CD4-positive, alpha-beta T cell (primary cell): ENCODE measurements at regions not wholly inside any gene's neighbourhood (a gene's known extent, or its start where the extent isn't known, plus 50 kb on each side); places are given as distances from the start of the nearest gene placed in this dataset.

Source experiments
- ATAC-seq: fragments of 200-7000 bp; cut with Tn5 transposase; one replicate; pipeline ENCODE4 v1.10.0; 2022; ENCODE audit warnings: mild to moderate bottlenecking; ENCODE audit not compliant: poor library complexity
- CTCF ChIA-PET: fragments of 350-600 bp; sonication (Branson Sonifier 250); formaldehyde crosslinking; loops from one replicate; lab custom pipeline; 2021; ENCODE audit warnings: antibody characterized with exemption, inconsistent platforms; lab: Charles Lee
- POLR2A ChIA-PET: fragments of 350-600 bp; sonication (Branson Sonifier 250); formaldehyde crosslinking; loops from one replicate; lab custom pipeline; 2021; ENCODE audit warnings: antibody characterized with exemption, inconsistent platforms; lab: Charles Lee
- DNase-seq, 14 experiments: peaks; one replicate each; pipeline ENCODE4 v3.0.0-alpha.2; 2013 to 2020; ENCODE audit warnings: mixed read lengths in 2 of 14
- H3K27ac ChIP-seq, 2 donors: one replicate each; pipeline versions ENCODE4 v1.5.1 to v1.7.0; 2013; ENCODE audit warnings: low read length in 2 of 2, low read depth in 1 of 2, mild to moderate bottlenecking in 1 of 2
- H3K27me3 ChIP-seq, 2 experiments: 1 replicate in 1 of 2; 2 replicates in 1 of 2; pipeline versions ENCODE4 v1.6.1 to v1.7.0; 2013; ENCODE audit warnings: low read length in 2 of 2, control low read depth in 1 of 2, mild to moderate bottlenecking in 1 of 2, moderate library complexity in 1 of 2; ENCODE audit not compliant: insufficient read depth in 2 of 2, control insufficient read depth in 1 of 2
- H3K36me3 ChIP-seq: one replicate; pipeline ENCODE4 v1.6.1; 2013; ENCODE audit warnings: low read length, control low read depth; ENCODE audit not compliant: insufficient read depth
- H3K4me1 ChIP-seq: one replicate; pipeline ENCODE4 v1.6.1; 2013; ENCODE audit warnings: low read length, control low read depth; ENCODE audit not compliant: insufficient read depth
- H3K4me3 ChIP-seq: one replicate; pipeline ENCODE4 v1.5.1; 2013; ENCODE audit warnings: mild to moderate bottlenecking, low read length, moderate library complexity
- H3K9me3 ChIP-seq, 2 experiments: 1 replicate in 1 of 2; 2 replicates in 1 of 2; pipeline versions ENCODE4 v1.6.1 to v1.7.0; 2013; ENCODE audit warnings: low read length in 2 of 2, mild to moderate bottlenecking in 2 of 2, control low read depth in 1 of 2, moderate library complexity in 1 of 2; ENCODE audit not compliant: control insufficient read depth in 1 of 2, insufficient read depth in 1 of 2
- H3K27ac Mint-ChIP-seq: one replicate; pipeline ENCODE4 v1.8.0; 2020; ENCODE audit warnings: mixed read lengths
- H3K27me3 Mint-ChIP-seq: one replicate; pipeline ENCODE4 v1.8.0; 2021; ENCODE audit warnings: mixed read lengths
- H3K36me3 Mint-ChIP-seq: one replicate; pipeline ENCODE4 v1.8.0; 2021; ENCODE audit warnings: low read depth, mixed read lengths
- H3K4me1 Mint-ChIP-seq: one replicate; pipeline ENCODE4 v1.8.0; 2021; ENCODE audit warnings: low read depth, mixed read lengths
- H3K4me3 Mint-ChIP-seq: one replicate; pipeline ENCODE4 v1.8.0; 2020; ENCODE audit warnings: mild to moderate bottlenecking, mixed read lengths
- H3K9me3 Mint-ChIP-seq: one replicate; pipeline ENCODE4 v1.8.0; 2020; ENCODE audit warnings: mixed read lengths
- CTCF ChIP-seq: fragments of 200-600 bp; IDR thresholded peaks from one replicate; pipeline ENCODE4 v1.8.0; 2022; ENCODE audit warnings: antibody characterized with exemption, mild to moderate bottlenecking
- intact Hi-C, 2 experiments: fragments of 100-400 bp; cut with DNase I in 1 of 2; cut with micrococcal nuclease in 1 of 2; formaldehyde crosslinking; loops; one replicate each; pipeline versions ENCODE4 v1.15.1 to v1.9.0; 2023 to 2025; cut with DNase I, micrococcal nuclease

GRCh38 chr6:15116889-15117288 is 129.0 kb upstream of the JARID2 start:
- H3K36me3 Mint-ChIP-seq, result no peaks in the 10 kb centered on the region
- no peaks in the 10 kb centered on the region for H3K27me3 Mint-ChIP-seq
- TF ChIP-seq CTCF, result no peak
- H3K27ac Mint-ChIP-seq, result no peak overlapping the region
- no peaks in the 10 kb centered on the region for H3K9me3 ChIP-seq
- ChIA-PET CTCF (no interaction called here), POLR2A (no interaction called here)
- intact Hi-C loops, result no loop called here
- H3K4me1 ChIP-seq, result no peaks in the 10 kb centered on the region
- H3K36me3 ChIP-seq, result no peaks in the 10 kb centered on the region
- H3K9me3 Mint-ChIP-seq, result no peaks in the 10 kb centered on the region
- no peak overlapping the region for H3K4me3 ChIP-seq
- peaks cover 4% of the 10 kb centered on the region for H3K4me1 Mint-ChIP-seq
- DNase-seq, result no peak
- no peak for ATAC-seq
- no peak overlapping the region for H3K27ac ChIP-seq
- no peak overlapping the region for H3K4me3 Mint-ChIP-seq
- H3K27me3 ChIP-seq, result no peaks in the 10 kb centered on the region

GRCh38 chr6:15121443-15121842 is 124.4 kb upstream of the JARID2 start:
- Histone ChIP-seq H3K4me3 (no peak overlapping the region), H3K4me1 (no peaks in the 10 kb centered on the region), H3K36me3 (no peaks in the 10 kb centered on the region), H3K27me3 (no peaks in the 10 kb centered on the region), H3K9me3 (no peaks in the 10 kb centered on the region), H3K27ac (no peak overlapping the region)
- Mint-ChIP-seq H3K27me3 (no peaks in the 10 kb centered on the region), H3K27ac (no peak overlapping the region), H3K9me3 (no peaks in the 10 kb centered on the region), H3K36me3 (no peaks in the 10 kb centered on the region), H3K4me1 (peaks cover 4% of the 10 kb centered on the region), H3K4me3 (no peak overlapping the region)
- DNase-seq (no peak), ATAC-seq (no peak)
- CTCF ChIA-PET, result no interaction called here
- POLR2A ChIA-PET, result interaction anchor here (0.6 kb wide), 1 partner anchor 134 kb away, joined by 3 read pairs; no protein-coding TSS in a partner anchor
- TF ChIP-seq CTCF, result no peak
- intact Hi-C loops, result no loop called here

- Histone ChIP-seq H3K4me3 (no peak overlapping the region), H3K27me3 (no peaks in the 10 kb centered on the region), H3K36me3 (no peaks in the 10 kb centered on the region), H3K4me1 (no peaks in the 10 kb centered on the region), H3K27ac (no peak overlapping the region), H3K9me3 (no peaks in the 10 kb centered on the region)
- no peak for DNase-seq
- CTCF ChIA-PET, result no interaction called here
- H3K4me1 Mint-ChIP-seq, result peaks cover 4% of the 10 kb centered on the region
- H3K9me3 Mint-ChIP-seq, result no peaks in the 10 kb centered on the region
- POLR2A ChIA-PET, result interaction anchor here (0.6 kb wide), 1 partner anchor 134 kb away, joined by 3 read pairs; no protein-coding TSS in a partner anchor
- no peak overlapping the region for H3K4me3 Mint-ChIP-seq
- no peak overlapping the region for H3K27ac Mint-ChIP-seq
- H3K27me3 Mint-ChIP-seq, result no peaks in the 10 kb centered on the region
- intact Hi-C loops, result no loop called here
- ATAC-seq, result no peak
- TF ChIP-seq CTCF, result no peak
- no peaks in the 10 kb centered on the region for H3K36me3 Mint-ChIP-seq
Measured at GRCh38 chr6:15121977-15122550, 123.8 kb upstream of the JARID2 start.
